Activated naive CD8-positive, alpha-beta T cell treated with anti-CD3 and anti-CD28 coated beads, Interleukin-2, amount 50 U/mL, for 24 hours (primary cell): ENCODE measurements at regions not wholly inside any gene's neighbourhood (a gene's known extent, or its start where the extent isn't known, plus 50 kb on each side); places are given as distances from the start of the nearest gene placed in this dataset.
"Not testable (repeated sequence)": the region's sequence is repeated elsewhere in the genome, so short reads cannot be mapped to it uniquely, and the experiment has no call there.

Experiments used
- ATAC-seq: fragments of 150-1000 bp; cut with Tn5 transposase; one replicate; pipeline ENCODE4 v1.10.0; 2021
- DNase-seq: peaks from one replicate; pipeline ENCODE4 v3.0.0; 2021
- H3K27ac Mint-ChIP-seq: one replicate; pipeline ENCODE4 v1.8.0; 2021; ENCODE audit warnings: mild to moderate bottlenecking, mixed read lengths
- H3K27me3 Mint-ChIP-seq: one replicate; pipeline ENCODE4 v1.8.0; 2021; ENCODE audit warnings: mixed read lengths
- H3K36me3 Mint-ChIP-seq: one replicate; pipeline ENCODE4 v1.8.0; 2021; ENCODE audit warnings: low read depth, mixed read lengths
- H3K4me1 Mint-ChIP-seq: one replicate; pipeline ENCODE4 v1.8.0; 2021; ENCODE audit warnings: mixed read lengths
- H3K4me3 Mint-ChIP-seq: one replicate; pipeline ENCODE4 v1.8.0; 2021; ENCODE audit warnings: mild to moderate bottlenecking, moderate library complexity, mixed read lengths
- H3K9me3 Mint-ChIP-seq: one replicate; pipeline ENCODE4 v1.8.0; 2021; ENCODE audit warnings: mixed read lengths

GRCh38 chr4:159592898-159593556, 490.1 kb downstream of the RAPGEF2 start:
- ATAC-seq (no peak), DNase-seq (no peak)
- H3K9me3 Mint-ChIP-seq, result peaks cover 5% of the 10 kb centered on the region
- H3K4me3 Mint-ChIP-seq, result no peak overlapping the region
- H3K36me3 Mint-ChIP-seq, result no peaks in the 10 kb centered on the region
- peaks cover 2% of the 10 kb centered on the region for H3K27me3 Mint-ChIP-seq
- no peaks in the 10 kb centered on the region for H3K4me1 Mint-ChIP-seq
- no peak overlapping the region for H3K27ac Mint-ChIP-seq

GRCh38 chr4:159593681-159594080, 490.8 kb downstream of the RAPGEF2 start:
- peaks cover 2% of the 10 kb centered on the region for H3K27me3 Mint-ChIP-seq
- H3K4me3 Mint-ChIP-seq, result no peak overlapping the region
- ATAC-seq (no peak), DNase-seq (no peak)
- no peaks in the 10 kb centered on the region for H3K36me3 Mint-ChIP-seq
- H3K4me1 Mint-ChIP-seq, result no peaks in the 10 kb centered on the region
- no peak overlapping the region for H3K27ac Mint-ChIP-seq
- peaks cover 11% of the 10 kb centered on the region for H3K9me3 Mint-ChIP-seq

- no peaks in the 10 kb centered on the region for H3K4me1 Mint-ChIP-seq
- no peak overlapping the region for H3K4me3 Mint-ChIP-seq
- no peak overlapping the region for H3K27ac Mint-ChIP-seq
- no peak for ATAC-seq
- no peaks in the 10 kb centered on the region for H3K27me3 Mint-ChIP-seq
- H3K9me3 Mint-ChIP-seq, result peaks cover 8% of the 10 kb centered on the region
- no peaks in the 10 kb centered on the region for H3K36me3 Mint-ChIP-seq
- no peak for DNase-seq
Observed at GRCh38 chr4:159594576-159594975, 491.7 kb downstream of the RAPGEF2 start.

GRCh38 chr4:159595101-159595500, 492.2 kb downstream of the RAPGEF2 start:
- ATAC-seq, H3K36me3 Mint-ChIP-seq, DNase-seq, H3K4me1 Mint-ChIP-seq, H3K4me3 Mint-ChIP-seq, H3K9me3 Mint-ChIP-seq, H3K27me3 Mint-ChIP-seq, H3K27ac Mint-ChIP-seq: not testable (repeated sequence)

GRCh38 chr4:159598602-159599001, 495.7 kb downstream of the RAPGEF2 start:
- H3K36me3 Mint-ChIP-seq, result no peaks in the 10 kb centered on the region
- H3K9me3 Mint-ChIP-seq, result peaks cover 8% of the 10 kb centered on the region
- no peaks in the 10 kb centered on the region for H3K4me1 Mint-ChIP-seq

GRCh38 chr4:159600061-159600460, 497.2 kb downstream of the RAPGEF2 start:
- Mint-ChIP-seq H3K27me3 (no peaks in the 10 kb centered on the region), H3K27ac (no peak overlapping the region), H3K4me3 (no peak overlapping the region), H3K9me3 (peaks cover 8% of the 10 kb centered on the region), H3K4me1 (no peaks in the 10 kb centered on the region), H3K36me3 (no peaks in the 10 kb centered on the region)
- ATAC-seq, result no peak
- no peak for DNase-seq

More at GRCh38 chr4:159598602-159599001, 495.7 kb downstream of the RAPGEF2 start:
- no peaks in the 10 kb centered on the region for H3K27me3 Mint-ChIP-seq
- ATAC-seq (no peak), DNase-seq (no peak)
- H3K4me3 Mint-ChIP-seq, result no peak overlapping the region
- H3K27ac Mint-ChIP-seq, result no peak overlapping the region

- Mint-ChIP-seq H3K4me1 (no peaks in the 10 kb centered on the region), H3K36me3 (no peaks in the 10 kb centered on the region), H3K27me3 (no peaks in the 10 kb centered on the region), H3K27ac (no peak overlapping the region), H3K4me3 (no peak overlapping the region), H3K9me3 (no peaks in the 10 kb centered on the region)
- DNase-seq, result no peak
- no peak for ATAC-seq
Observed at GRCh38 chr4:159604781-159605180, 501.9 kb downstream of the RAPGEF2 start.

- H3K36me3 Mint-ChIP-seq, result no peaks in the 10 kb centered on the region
- H3K9me3 Mint-ChIP-seq, result peaks cover 3% of the 10 kb centered on the region
- H3K27me3 Mint-ChIP-seq, result no peaks in the 10 kb centered on the region
- no peaks in the 10 kb centered on the region for H3K4me1 Mint-ChIP-seq
- ATAC-seq (no peak), DNase-seq (no peak)
- no peak overlapping the region for H3K4me3 Mint-ChIP-seq
- H3K27ac Mint-ChIP-seq, result no peak overlapping the region
Observed at GRCh38 chr4:159606835-159607234, 504.0 kb downstream of the RAPGEF2 start.

GRCh38 chr4:159607809-159608208, 504.9 kb downstream of the RAPGEF2 start:
- H3K4me1 Mint-ChIP-seq, result no peaks in the 10 kb centered on the region
- H3K27ac Mint-ChIP-seq, result no peak overlapping the region
- no peak for DNase-seq
- H3K27me3 Mint-ChIP-seq, result no peaks in the 10 kb centered on the region
- H3K9me3 Mint-ChIP-seq, result peaks cover 3% of the 10 kb centered on the region
- no peaks in the 10 kb centered on the region for H3K36me3 Mint-ChIP-seq
- H3K4me3 Mint-ChIP-seq, result no peak overlapping the region
- no peak for ATAC-seq

GRCh38 chr4:159608436-159608835, 505.6 kb downstream of the RAPGEF2 start:
- H3K27me3 Mint-ChIP-seq, result no peaks in the 10 kb centered on the region
- no peaks in the 10 kb centered on the region for H3K4me1 Mint-ChIP-seq
- DNase-seq (no peak), ATAC-seq (no peak)
- no peaks in the 10 kb centered on the region for H3K36me3 Mint-ChIP-seq
- H3K9me3 Mint-ChIP-seq, result peaks cover 3% of the 10 kb centered on the region
- H3K4me3 Mint-ChIP-seq, result no peak overlapping the region
- no peak overlapping the region for H3K27ac Mint-ChIP-seq

GRCh38 chr4:159632031-159632430, 529.2 kb downstream of the RAPGEF2 start:
- no peaks in the 10 kb centered on the region for H3K4me1 Mint-ChIP-seq
- ATAC-seq, result no peak
- no peak overlapping the region for H3K27ac Mint-ChIP-seq
- DNase-seq, result no peak
- H3K4me3 Mint-ChIP-seq, result no peak overlapping the region
- H3K9me3 Mint-ChIP-seq, result no peaks in the 10 kb centered on the region
- peaks cover under 1% of the 10 kb centered on the region for H3K27me3 Mint-ChIP-seq
- H3K36me3 Mint-ChIP-seq, result no peaks in the 10 kb centered on the region

- no peak for DNase-seq
- no peak overlapping the region for H3K27ac Mint-ChIP-seq
Observed at GRCh38 chr4:159639671-159640323, 536.9 kb downstream of the RAPGEF2 start.

GRCh38 chr4:159649237-159649636, 546.4 kb downstream of the RAPGEF2 start:
- ATAC-seq (no peak), DNase-seq (no peak)
- Mint-ChIP-seq H3K4me1 (no peaks in the 10 kb centered on the region), H3K27ac (no peak overlapping the region), H3K36me3 (no peaks in the 10 kb centered on the region), H3K27me3 (no peaks in the 10 kb centered on the region), H3K9me3 (peaks cover 19% of the 10 kb centered on the region), H3K4me3 (no peak overlapping the region)

More at GRCh38 chr4:159639671-159640323, 536.9 kb downstream of the RAPGEF2 start:
- no peak for ATAC-seq
- Mint-ChIP-seq H3K9me3 (peaks cover 8% of the 10 kb centered on the region), H3K4me3 (no peak overlapping the region), H3K27me3 (no peaks in the 10 kb centered on the region), H3K36me3 (no peaks in the 10 kb centered on the region), H3K4me1 (no peaks in the 10 kb centered on the region)

GRCh38 chr4:159652871-159653270, 550.0 kb downstream of the RAPGEF2 start:
- ATAC-seq, result no peak
- Mint-ChIP-seq H3K27me3 (no peaks in the 10 kb centered on the region), H3K4me1 (no peaks in the 10 kb centered on the region), H3K27ac (no peak overlapping the region), H3K4me3 (no peak overlapping the region), H3K36me3 (no peaks in the 10 kb centered on the region), H3K9me3 (peaks cover 17% of the 10 kb centered on the region)
- DNase-seq, result no peak

GRCh38 chr4:159655547-159655946, 552.7 kb downstream of the RAPGEF2 start:
- ATAC-seq (no peak), DNase-seq (no peak)
- Mint-ChIP-seq H3K27me3 (no peaks in the 10 kb centered on the region), H3K36me3 (no peaks in the 10 kb centered on the region), H3K4me1 (no peaks in the 10 kb centered on the region), H3K9me3 (peaks cover 4% of the 10 kb centered on the region), H3K4me3 (no peak overlapping the region), H3K27ac (no peak overlapping the region)
